Smooth muscle cell (in vitro differentiated cells): ENCODE measurements at regions not wholly inside any gene's neighbourhood (a gene's known extent, or its start where the extent isn't known, plus 50 kb on each side); places are given as distances from the start of the nearest gene placed in this dataset.

ENCODE experiments used
- DNase-seq: peaks from one replicate; lab custom pipeline; 2025; ENCODE audit not compliant: unreplicated experiment; lab: John Stamatoyannopoulos, UW
- H2AFZ ChIP-seq: fragments of 200-600 bp; sonication (generic); 2 replicates; pipeline ENCODE4 v1.6.0; 2016; ENCODE audit warnings: antibody characterized with exemption, low read depth, mild to moderate bottlenecking
- H3F3A ChIP-seq: fragments of 200-600 bp; sonication (generic); 2 replicates; pipeline ENCODE4 v1.6.0; 2017; ENCODE audit warnings: antibody characterized with exemption, low read depth
- H3K27ac ChIP-seq: fragments of 200-600 bp; sonication (generic); 2 replicates; pipeline ENCODE4 v1.5.1; 2016; ENCODE audit warnings: low read depth, mild to moderate bottlenecking
- H3K27me3 ChIP-seq: fragments of 200-600 bp; sonication (generic); 2 replicates; pipeline ENCODE4 v1.6.1; 2016; ENCODE audit warnings: low read depth, mild to moderate bottlenecking
- H3K36me3 ChIP-seq: fragments of 200-600 bp; sonication (generic); 2 replicates; pipeline ENCODE4 v1.5.1; 2016; ENCODE audit warnings: low read depth
- H3K4me1 ChIP-seq: fragments of 200-600 bp; sonication (generic); 2 replicates; pipeline ENCODE4 v1.5.1; 2016; ENCODE audit warnings: low read depth
- H3K4me2 ChIP-seq: fragments of 200-600 bp; sonication (generic); 2 replicates; pipeline ENCODE4 v1.6.0; 2016; ENCODE audit warnings: mild to moderate bottlenecking
- H3K4me3 ChIP-seq: fragments of 200-600 bp; sonication (generic); 2 replicates; pipeline ENCODE4 v1.5.1; 2016; ENCODE audit warnings: mild to moderate bottlenecking
- H3K79me2 ChIP-seq: fragments of 200-600 bp; sonication (generic); 2 replicates; pipeline ENCODE4 v1.6.0; 2016; ENCODE audit warnings: low read depth, mild to moderate bottlenecking
- H3K9ac ChIP-seq: fragments of 200-600 bp; sonication (generic); 2 replicates; pipeline ENCODE4 v1.6.0; 2016; ENCODE audit warnings: low read depth
- H3K9me3 ChIP-seq: fragments of 200-600 bp; sonication (generic); replicated peaks from 2 replicates; pipeline ENCODE4 v1.5.1; 2016; ENCODE audit warnings: low read depth
- H4K20me1 ChIP-seq: fragments of 200-600 bp; sonication (generic); 2 replicates; pipeline ENCODE4 v1.6.0; 2016; ENCODE audit warnings: low read depth
- WGBS: methylation state at CpG from one replicate; pipeline ENCODE4 v1.1.7; 2016; ENCODE audit warnings: low lambda C conversion rate; 5-methylcytosine and 5-hydroxymethylcytosine counted together
- TF ChIP-seq, protein P1 (sequence below): fragments of 200-600 bp; sonication (generic); IDR thresholded peaks from 2 replicates; pipeline ENCODE4 v1.5.1; 2017; ENCODE audit warnings: borderline replicate concordance, mild to moderate bottlenecking, antibody characterized with exemption; ENCODE audit not compliant: insufficient read depth, poor library complexity, severe bottlenecking

- Histone ChIP-seq H3K27ac (no peak overlapping the region), H3K36me3 (no peaks in the 10 kb centered on the region), H3K27me3 (no peaks in the 10 kb centered on the region), H3K4me3 (no peak overlapping the region), H3K9ac (no peak overlapping the region), H4K20me1 (no peaks in the 10 kb centered on the region), H3K4me2 (no peak overlapping the region), H3F3A (no peaks in the 10 kb centered on the region), H3K4me1 (no peaks in the 10 kb centered on the region), H3K9me3 (no peaks in the 10 kb centered on the region), H2AFZ (no peak overlapping the region), H3K79me2 (no peaks in the 10 kb centered on the region)
- DNase-seq, result no peak
- TF ChIP-seq, protein P1, sequence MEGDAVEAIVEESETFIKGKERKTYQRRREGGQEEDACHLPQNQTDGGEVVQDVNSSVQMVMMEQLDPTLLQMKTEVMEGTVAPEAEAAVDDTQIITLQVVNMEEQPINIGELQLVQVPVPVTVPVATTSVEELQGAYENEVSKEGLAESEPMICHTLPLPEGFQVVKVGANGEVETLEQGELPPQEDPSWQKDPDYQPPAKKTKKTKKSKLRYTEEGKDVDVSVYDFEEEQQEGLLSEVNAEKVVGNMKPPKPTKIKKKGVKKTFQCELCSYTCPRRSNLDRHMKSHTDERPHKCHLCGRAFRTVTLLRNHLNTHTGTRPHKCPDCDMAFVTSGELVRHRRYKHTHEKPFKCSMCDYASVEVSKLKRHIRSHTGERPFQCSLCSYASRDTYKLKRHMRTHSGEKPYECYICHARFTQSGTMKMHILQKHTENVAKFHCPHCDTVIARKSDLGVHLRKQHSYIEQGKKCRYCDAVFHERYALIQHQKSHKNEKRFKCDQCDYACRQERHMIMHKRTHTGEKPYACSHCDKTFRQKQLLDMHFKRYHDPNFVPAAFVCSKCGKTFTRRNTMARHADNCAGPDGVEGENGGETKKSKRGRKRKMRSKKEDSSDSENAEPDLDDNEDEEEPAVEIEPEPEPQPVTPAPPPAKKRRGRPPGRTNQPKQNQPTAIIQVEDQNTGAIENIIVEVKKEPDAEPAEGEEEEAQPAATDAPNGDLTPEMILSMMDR, result no peak
These were observed 138.3 kb upstream of the NRXN1 start for GRCh38 chr2:51170273-51170672.

GRCh38 chr2:51165534-51166260 lies 133.8 kb upstream of the NRXN1 start:
- Histone ChIP-seq H3K36me3 (no peaks in the 10 kb centered on the region), H3F3A (no peaks in the 10 kb centered on the region), H3K9ac (no peak overlapping the region), H4K20me1 (no peaks in the 10 kb centered on the region), H3K9me3 (no peaks in the 10 kb centered on the region), H3K4me1 (no peaks in the 10 kb centered on the region), H3K4me3 (no peak overlapping the region), H2AFZ (peak overlapping the region; percentile 65), H3K27ac (no peak overlapping the region), H3K27me3 (no peaks in the 10 kb centered on the region), H3K79me2 (no peaks in the 10 kb centered on the region), H3K4me2 (no peak overlapping the region)
- TF ChIP-seq, protein P1, result no peak
- no peak for DNase-seq
- 73% methylated on average over 6 of the region's 6 CpGs for WGBS

- no peaks in the 10 kb centered on the region for H3F3A ChIP-seq
- no peak overlapping the region for H3K4me2 ChIP-seq
- H3K27me3 ChIP-seq, result no peaks in the 10 kb centered on the region
- no peak for DNase-seq
- H3K4me1 ChIP-seq, result no peaks in the 10 kb centered on the region
- TF ChIP-seq, protein P1, result no peak
- no peaks in the 10 kb centered on the region for H3K9me3 ChIP-seq
- no peaks in the 10 kb centered on the region for H3K36me3 ChIP-seq
- no peaks in the 10 kb centered on the region for H4K20me1 ChIP-seq
- no peak overlapping the region for H3K27ac ChIP-seq
- H3K79me2 ChIP-seq, result no peaks in the 10 kb centered on the region
- no peak overlapping the region for H3K4me3 ChIP-seq
- WGBS, result 100% methylated on average over 1 of the region's 1 CpG
- H2AFZ ChIP-seq, result no peak overlapping the region
- H3K9ac ChIP-seq, result no peak overlapping the region
These were observed 126.3 kb upstream of the NRXN1 start for GRCh38 chr2:51158251-51158650.

DNA sequence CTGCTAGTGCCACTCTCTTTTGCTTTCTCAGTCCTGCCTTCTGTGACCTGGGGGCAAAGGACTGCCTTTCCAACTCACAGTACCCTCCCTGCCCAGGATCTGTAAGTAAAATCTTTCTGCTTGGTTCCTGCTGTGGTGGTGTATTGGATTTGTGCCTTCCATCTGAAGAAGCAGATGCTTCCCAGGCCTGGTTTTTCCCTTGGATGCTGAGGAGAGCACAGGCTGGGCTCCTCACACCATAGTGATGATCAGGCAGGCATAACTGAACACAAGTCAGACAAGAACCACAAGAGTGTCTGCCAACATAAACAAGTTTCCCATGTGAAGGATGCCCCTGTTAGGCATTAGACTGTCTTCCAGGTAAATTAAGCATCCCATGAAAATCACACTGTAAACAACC lies 121.3 kb upstream of the NRXN1 start:
- Histone ChIP-seq H3K4me1 (no peaks in the 10 kb centered on the region), H2AFZ (no peak overlapping the region), H3F3A (no peaks in the 10 kb centered on the region), H3K4me2 (no peak overlapping the region), H4K20me1 (no peaks in the 10 kb centered on the region), H3K9me3 (no peaks in the 10 kb centered on the region), H3K9ac (no peak overlapping the region), H3K36me3 (no peaks in the 10 kb centered on the region), H3K79me2 (no peaks in the 10 kb centered on the region), H3K27ac (no peak overlapping the region), H3K27me3 (no peaks in the 10 kb centered on the region), H3K4me3 (no peak overlapping the region)
- TF ChIP-seq, protein P1, result no peak
- no peak for DNase-seq
